ENCODE measurements at regions not wholly inside any gene's neighbourhood (a gene's known extent, or its start where the extent isn't known, plus 50 kb on each side); places are given as distances from the start of the nearest gene placed in this dataset.

GRCh38 chr2:60119778-60120177 is 433.7 kb downstream of the BCL11A start:
- TF ChIP-seq CTCF (IDR thresholded peaks at IDR 0.05; ENCODE audit: low read depth, low read length) = peak; percentile 61
- no peak for TF ChIP-seq EZH2phosphoT487 (IDR thresholded peaks at IDR 0.05; ENCODE audit: low read depth)
- H3K27me3 ChIP-seq (ENCODE audit: low read depth, low read length) = no peaks in the 10 kb centered on the region
- no peak overlapping the region for H3K4me2 ChIP-seq (ENCODE audit: low read length)
- peaks cover 3% of the 10 kb centered on the region; the same call in 1 of the 2 replicates for H3K4me1 ChIP-seq (ENCODE audit: low read length)
- no peak overlapping the region for H3K27ac ChIP-seq (ENCODE audit: low read length)
- H3K79me2 ChIP-seq (ENCODE audit: low read length) = no peaks in the 10 kb centered on the region
- H3K9me3 ChIP-seq (ENCODE audit: insufficient read depth, low read length) = peaks cover 6% of the 10 kb centered on the region; the same call in 1 of the 2 replicates
- H4K20me1 ChIP-seq (ENCODE audit: insufficient read depth, low read length) = no peaks in the 10 kb centered on the region
- no peaks in the 10 kb centered on the region for H3K36me3 ChIP-seq (replicated peaks; ENCODE audit: low read depth, low read length)
- H3K4me3 ChIP-seq (ENCODE audit: low read length) = no peak overlapping the region
- H2AFZ ChIP-seq (ENCODE audit: low read depth, low read length) = no peak overlapping the region
- no peak overlapping the region for H3K9ac ChIP-seq (ENCODE audit: low read length)

DNA sequence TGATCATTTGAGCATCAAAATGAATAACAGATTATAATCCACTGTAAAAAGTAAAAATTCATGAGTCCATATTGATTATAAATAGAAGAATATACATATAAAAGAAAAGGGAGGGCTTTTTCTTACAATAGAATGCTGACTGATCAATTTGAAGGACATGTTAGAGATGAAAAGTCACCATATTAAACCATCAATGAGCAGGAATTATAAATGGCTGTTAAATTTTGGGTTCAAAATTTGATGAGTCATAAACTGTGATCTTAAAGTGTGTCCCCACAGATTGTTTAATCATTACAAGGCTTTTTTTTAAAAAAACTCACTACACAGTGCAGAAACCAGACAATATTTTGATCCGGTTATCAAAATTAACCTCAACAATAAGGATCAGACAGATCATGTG is 434.5 kb downstream of the BCL11A start:
- Histone ChIP-seq H3K9ac (ENCODE audit: low read length) (no peak overlapping the region), H4K20me1 (ENCODE audit: insufficient read depth, low read length) (no peaks in the 10 kb centered on the region), H3K4me3 (ENCODE audit: low read length) (no peak overlapping the region), H2AFZ (ENCODE audit: low read depth, low read length) (no peak overlapping the region), H3K36me3 (replicated peaks; ENCODE audit: low read depth, low read length) (no peaks in the 10 kb centered on the region), H3K9me3 (ENCODE audit: insufficient read depth, low read length) (peaks cover 6% of the 10 kb centered on the region; the same call in 1 of the 2 replicates), H3K27me3 (ENCODE audit: low read depth, low read length) (no peaks in the 10 kb centered on the region), H3K4me2 (ENCODE audit: low read length) (no peak overlapping the region), H3K79me2 (ENCODE audit: low read length) (no peaks in the 10 kb centered on the region), H3K27ac (ENCODE audit: low read length) (no peak overlapping the region), H3K4me1 (ENCODE audit: low read length) (peaks cover 3% of the 10 kb centered on the region; the same call in 1 of the 2 replicates)
- no peak for TF ChIP-seq EZH2phosphoT487 (IDR thresholded peaks at IDR 0.05; ENCODE audit: low read depth)
- no peak for TF ChIP-seq CTCF (IDR thresholded peaks at IDR 0.05; ENCODE audit: low read depth, low read length)

GRCh38 chr2:60118061-60118460 is 435.4 kb downstream of the BCL11A start:
- Histone ChIP-seq H3K27me3 (ENCODE audit: low read depth, low read length) (no peaks in the 10 kb centered on the region), H3K9me3 (ENCODE audit: insufficient read depth, low read length) (peaks cover 6% of the 10 kb centered on the region; the same call in 1 of the 2 replicates), H3K4me1 (ENCODE audit: low read length) (peaks cover 3% of the 10 kb centered on the region; the same call in 1 of the 2 replicates), H3K79me2 (ENCODE audit: low read length) (no peaks in the 10 kb centered on the region), H2AFZ (ENCODE audit: low read depth, low read length) (no peak overlapping the region), H3K9ac (ENCODE audit: low read length) (no peak overlapping the region), H3K4me2 (ENCODE audit: low read length) (no peak overlapping the region), H3K27ac (ENCODE audit: low read length) (no peak overlapping the region), H3K4me3 (ENCODE audit: low read length) (no peak overlapping the region), H4K20me1 (ENCODE audit: insufficient read depth, low read length) (no peaks in the 10 kb centered on the region), H3K36me3 (replicated peaks; ENCODE audit: low read depth, low read length) (no peaks in the 10 kb centered on the region)
- no peak for TF ChIP-seq EZH2phosphoT487 (IDR thresholded peaks at IDR 0.05; ENCODE audit: low read depth)
- TF ChIP-seq CTCF (IDR thresholded peaks at IDR 0.05; ENCODE audit: low read depth, low read length) = peak; percentile 11; the same call in 1 of the 2 replicates

DNA sequence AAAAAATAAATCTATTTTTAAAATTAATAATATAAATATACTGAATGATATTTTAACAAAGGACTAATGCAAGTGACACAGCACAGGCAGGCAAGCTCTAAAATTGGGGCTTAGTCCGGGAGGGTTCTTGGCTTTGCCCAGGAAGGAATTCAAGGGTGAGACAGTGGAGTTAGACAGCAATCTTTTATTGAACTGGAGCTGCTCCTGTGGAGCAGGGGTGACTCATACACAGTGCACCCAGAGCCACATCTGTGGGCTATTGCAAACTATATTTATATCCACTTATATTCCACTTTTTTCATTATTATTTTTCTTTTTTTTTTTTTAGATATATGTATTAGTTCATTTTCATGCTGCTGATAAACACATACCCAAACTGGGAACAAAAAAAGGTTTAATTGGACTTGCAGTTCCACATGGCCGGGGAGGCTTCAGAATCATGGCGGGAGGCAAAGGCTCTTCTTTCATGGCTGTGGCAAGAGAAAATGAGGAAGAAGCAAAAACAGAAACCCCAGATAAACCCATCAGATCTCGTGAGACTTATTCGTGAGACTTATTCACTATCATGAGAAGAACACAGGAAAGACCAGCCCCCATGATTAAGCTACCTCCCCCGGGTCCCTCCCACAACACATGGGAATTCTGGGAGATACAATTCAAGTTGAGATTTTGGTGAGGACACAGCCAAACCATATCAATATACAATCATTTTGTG is 437.1 kb downstream of the BCL11A start:
- H3K79me2 ChIP-seq (ENCODE audit: low read length) = no peaks in the 10 kb centered on the region
- no peaks in the 10 kb centered on the region for H4K20me1 ChIP-seq (ENCODE audit: insufficient read depth, low read length)
- no peaks in the 10 kb centered on the region for H3K36me3 ChIP-seq (replicated peaks; ENCODE audit: low read depth, low read length)
- no peak overlapping the region for H3K4me3 ChIP-seq (ENCODE audit: low read length)
- H3K9me3 ChIP-seq (ENCODE audit: insufficient read depth, low read length) = peaks cover 6% of the 10 kb centered on the region; the same call in 1 of the 2 replicates
- no peak overlapping the region for H3K4me2 ChIP-seq (ENCODE audit: low read length)
- no peak overlapping the region for H3K9ac ChIP-seq (ENCODE audit: low read length)
- no peak overlapping the region for H3K27ac ChIP-seq (ENCODE audit: low read length)
- peaks cover 3% of the 10 kb centered on the region; the same call in 1 of the 2 replicates for H3K4me1 ChIP-seq (ENCODE audit: low read length)
- TF ChIP-seq CTCF (IDR thresholded peaks at IDR 0.05; ENCODE audit: low read depth, low read length) = no peak
- no peak for TF ChIP-seq EZH2phosphoT487 (IDR thresholded peaks at IDR 0.05; ENCODE audit: low read depth)
- H3K27me3 ChIP-seq (ENCODE audit: low read depth, low read length) = no peaks in the 10 kb centered on the region
- H2AFZ ChIP-seq (ENCODE audit: low read depth, low read length) = no peak overlapping the region

Data from OCI-LY3 (cell line).